HG03175 (cell line): ENCODE measurements at regions not wholly inside any gene's neighbourhood (a gene's known extent, or its start where the extent isn't known, plus 50 kb on each side); places are given as distances from the start of the nearest gene placed in this dataset.
"Not testable (repeated sequence)": the region's sequence is repeated elsewhere in the genome, so short reads cannot be mapped to it uniquely, and the experiment has no call there.

Experiments used
- ATAC-seq: cut with Tn5 transposase; IDR thresholded peaks from one replicate; pipeline ENCODE4 v1.9.1; 2021; ENCODE audit warnings: mild to moderate bottlenecking, moderate library complexity; ENCODE audit not compliant: unreplicated experiment

DNA sequence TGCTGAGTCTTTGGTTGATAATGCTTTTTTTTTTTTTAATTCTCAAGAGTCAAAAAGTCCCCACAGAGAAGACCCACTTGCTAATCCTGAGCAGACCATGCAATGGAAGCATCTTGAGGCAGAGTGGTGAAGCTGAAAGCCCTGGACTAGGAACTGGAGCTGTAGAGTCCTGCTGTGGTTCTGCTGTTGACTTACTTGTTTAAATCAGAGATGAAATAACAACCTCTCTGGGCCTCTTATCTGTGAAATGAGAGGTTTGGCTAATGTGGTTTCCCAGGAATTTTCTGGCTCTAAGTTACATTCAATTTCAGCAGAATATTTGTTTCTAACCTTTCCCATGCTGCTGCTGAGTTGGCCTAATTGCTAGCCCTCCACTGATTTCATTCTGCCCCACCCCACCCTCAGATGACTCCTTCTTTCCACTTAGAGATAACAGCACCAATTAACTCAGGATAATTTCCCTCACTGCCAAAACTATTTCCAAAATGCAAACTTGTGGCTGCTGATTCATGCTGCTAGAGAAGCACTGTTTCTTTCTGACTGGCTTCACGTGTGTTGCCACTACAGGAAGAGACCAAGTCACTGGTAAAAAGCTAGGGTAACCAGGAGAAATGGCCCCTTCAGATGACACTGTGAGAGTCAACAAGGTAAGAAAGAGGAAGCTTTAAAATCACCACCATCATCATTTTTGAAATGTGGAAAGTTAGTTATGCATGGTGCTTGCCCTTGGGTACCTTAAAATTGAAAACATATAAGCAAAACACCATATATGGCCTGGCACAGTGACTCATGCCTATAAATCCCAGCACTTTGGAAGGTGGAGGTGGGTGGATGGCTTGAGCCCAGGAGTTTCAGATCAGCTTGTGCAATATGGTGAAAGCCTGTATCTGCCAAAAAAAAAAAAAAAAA, 326.4 kb downstream of the DCHS2 start:
- ATAC-seq = peak; percentile 66

DNA sequence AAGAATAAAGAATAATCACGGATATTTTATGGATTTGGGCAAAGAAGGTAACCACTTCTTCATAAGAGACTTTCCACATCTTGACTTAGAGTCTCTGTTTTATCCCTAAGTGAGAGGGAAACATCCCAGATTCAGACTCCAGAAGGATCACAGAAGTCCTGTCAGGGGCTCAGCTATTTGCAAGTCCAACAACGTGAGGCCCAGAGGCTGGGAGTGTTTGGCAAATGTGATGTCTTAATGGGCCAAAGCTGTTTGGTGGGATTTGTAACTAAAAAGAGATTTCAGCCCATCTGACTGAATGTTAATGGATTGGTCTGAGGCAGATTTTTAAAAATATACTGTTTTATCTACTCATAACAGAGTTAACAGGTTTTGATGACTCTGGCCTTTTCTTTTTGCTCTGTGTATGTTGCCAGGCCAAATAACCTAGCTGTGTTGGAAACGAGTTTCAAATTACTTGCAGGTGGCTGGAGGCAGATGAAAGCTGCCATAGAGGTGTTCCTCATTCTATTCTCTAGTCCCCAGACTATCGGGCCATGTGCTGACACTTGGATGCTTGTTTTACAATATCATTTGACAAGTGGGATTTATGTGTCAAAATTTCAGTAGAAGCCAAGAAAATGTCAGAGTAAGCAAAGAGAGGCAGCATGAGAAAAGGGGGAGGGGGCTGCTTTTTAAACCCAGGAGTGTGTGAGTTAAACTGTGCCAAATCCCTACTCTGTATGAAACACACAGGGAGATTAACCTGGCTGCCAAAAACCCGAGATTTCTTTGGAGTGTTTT, 330.9 kb downstream of the DCHS2 start:
- ATAC-seq = no peak

DNA sequence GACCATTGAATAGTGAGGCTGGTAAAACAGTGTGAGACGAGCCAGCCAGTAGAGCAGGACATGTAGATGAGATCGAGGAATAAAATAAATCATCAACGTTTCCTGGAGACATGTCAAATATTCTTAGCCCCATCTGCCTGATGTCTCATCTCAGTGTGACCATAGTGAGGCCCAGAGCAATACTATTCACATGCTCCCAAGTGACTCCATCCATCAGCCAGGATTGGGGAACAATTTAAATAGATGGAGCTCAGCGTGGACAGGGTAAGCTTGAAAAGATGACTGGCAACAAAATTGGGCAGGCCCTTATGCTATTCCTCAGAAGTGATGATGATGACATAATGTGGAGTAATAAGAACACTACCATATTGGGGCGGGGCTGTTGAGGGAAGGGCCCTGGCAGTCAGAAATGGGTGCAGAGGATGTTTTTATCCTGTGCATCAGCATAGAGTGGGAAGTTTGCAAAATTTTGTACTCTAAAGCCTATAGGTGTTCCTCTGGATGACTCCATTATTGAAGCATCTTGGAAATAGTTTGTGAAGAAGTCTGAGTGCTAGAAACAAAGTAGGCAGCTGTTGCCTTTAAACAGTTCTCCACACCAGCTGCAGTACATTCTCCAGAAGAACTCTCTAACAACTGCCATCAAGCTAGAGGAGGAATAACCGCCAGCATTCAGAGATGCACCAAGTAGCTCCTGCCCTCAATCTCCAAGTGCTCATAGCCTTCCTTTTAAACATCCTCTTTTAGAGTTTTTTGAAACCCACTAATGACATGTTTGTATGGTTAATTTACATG, 333.0 kb downstream of the DCHS2 start:
- ATAC-seq = no peak

DNA sequence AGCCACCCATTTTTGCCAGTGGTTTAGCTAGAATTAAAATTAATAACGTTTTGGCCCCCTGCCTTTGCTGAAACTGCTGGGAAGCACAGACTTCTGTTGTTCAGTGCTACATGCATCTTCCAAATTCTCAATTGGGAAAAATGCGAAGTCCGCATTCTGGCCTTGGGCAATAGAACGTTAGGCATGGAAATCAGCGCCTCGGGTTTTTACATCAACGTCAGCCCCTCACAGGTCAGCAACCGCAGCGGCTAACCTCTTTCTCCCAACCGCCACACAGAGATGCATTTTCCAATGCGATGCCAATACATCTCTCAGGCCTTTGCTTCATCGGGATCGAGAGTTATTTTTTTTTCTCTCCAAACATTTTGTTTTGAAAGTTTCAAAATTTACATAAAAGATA, 339.1 kb downstream of the DCHS2 start:
- ATAC-seq = no peak

DNA sequence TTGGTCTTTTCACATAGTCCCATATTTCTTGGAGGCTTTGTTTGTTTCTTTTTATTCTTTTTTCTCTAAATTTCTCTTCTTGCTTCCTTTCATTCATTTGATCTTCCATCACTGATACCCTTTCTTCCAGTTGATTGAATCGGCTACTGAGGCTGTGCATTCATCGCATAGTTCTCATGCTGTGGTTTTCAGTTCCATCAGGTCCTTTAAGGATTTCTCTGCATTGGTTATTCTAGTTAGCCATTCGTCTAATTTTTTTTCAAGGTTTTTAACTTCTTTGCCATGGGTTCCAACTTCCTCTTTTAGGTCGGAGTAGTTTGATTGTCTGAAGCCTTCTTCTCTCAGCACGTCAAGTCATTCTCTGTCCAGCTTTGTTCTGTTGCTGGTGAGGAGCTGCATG, 342.4 kb downstream of the DCHS2 start:
- not testable (repeated sequence) for ATAC-seq

DNA sequence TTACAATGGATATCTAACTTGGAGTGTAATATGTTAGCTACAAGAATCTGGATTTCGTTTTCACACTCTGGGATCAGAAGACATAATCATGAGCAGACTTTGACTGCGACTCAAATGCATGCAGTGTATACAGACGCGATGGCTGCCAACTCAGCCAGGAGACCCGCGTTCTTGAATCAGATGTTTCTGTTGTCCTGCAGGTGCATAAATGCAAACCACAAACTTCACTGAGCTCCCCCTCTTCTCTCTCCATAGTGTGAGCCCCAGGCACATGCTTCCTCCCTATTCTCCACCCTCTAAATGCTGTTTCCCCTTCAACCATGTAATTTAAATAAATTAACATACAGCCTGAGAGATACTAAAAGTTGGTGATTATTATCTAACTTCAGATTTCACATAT, 347.9 kb downstream of the DCHS2 start:
- no peak for ATAC-seq

DNA sequence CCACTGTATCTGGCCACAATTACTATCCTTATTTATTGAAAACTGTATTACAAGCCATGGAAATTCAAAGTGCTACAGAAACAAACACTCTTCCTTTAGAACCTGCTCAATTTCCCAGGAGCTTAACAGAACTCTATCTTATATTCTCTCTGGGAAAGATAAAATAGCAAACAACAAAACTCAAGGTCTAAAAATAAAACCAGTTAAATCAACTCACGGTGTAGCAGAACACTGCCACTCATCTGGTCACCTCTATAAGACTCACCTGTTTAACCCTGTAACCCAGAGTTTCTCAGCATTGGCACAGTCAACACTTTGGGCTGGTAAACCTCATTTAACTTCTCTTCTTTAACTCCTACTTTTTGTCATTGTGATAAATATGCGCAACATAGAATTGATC, 348.9 kb downstream of the DCHS2 start:
- no peak for ATAC-seq

DNA sequence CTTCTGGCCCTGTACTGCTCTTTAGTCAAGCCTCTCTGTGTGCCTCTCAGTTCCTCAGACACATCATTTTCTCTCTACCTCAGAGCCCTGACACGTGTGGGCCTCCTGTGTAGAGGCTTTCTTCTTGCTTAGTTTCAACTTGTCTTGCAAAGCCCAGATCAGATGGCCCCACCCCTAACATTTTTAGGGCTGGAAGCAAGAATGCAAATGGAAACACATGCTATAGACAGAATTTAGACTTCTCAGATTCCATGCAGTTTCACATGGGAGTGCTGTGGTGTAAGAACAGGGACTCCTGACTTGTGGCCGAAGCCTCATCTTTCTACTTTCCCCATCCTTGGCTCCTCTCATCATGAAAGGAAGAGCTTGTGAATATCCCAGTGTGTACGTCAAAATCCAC, 350.7 kb downstream of the DCHS2 start:
- ATAC-seq = no peak

DNA sequence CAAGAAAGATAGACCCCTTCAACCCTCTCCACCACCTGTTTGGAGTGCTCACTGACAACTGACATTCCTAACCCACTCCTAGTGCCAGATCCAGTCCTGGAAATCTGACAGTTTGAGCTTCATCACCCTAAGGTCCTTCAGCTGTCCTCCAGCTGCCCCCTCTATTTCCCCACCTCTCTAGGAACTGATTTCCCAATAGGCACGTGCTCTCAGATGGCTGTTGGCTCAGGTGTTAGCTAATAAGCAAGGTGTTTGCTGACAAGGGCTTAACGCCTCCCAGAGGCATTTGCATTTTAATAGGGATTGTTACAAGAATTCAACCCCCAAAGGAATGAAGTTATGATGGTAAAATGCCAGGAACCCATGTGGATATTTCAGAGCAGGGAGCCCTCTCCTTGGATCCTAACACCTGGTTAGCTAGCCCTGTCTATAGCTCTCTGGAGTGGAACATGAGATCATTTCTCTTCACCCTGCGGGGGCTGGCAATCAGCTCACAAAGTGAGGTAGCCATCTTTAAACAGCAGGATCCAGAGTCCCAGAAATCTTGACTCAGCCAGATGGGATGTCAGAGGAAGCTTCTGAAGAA, 348.5 kb upstream of the SFRP2 start:
- ATAC-seq = no peak

DNA sequence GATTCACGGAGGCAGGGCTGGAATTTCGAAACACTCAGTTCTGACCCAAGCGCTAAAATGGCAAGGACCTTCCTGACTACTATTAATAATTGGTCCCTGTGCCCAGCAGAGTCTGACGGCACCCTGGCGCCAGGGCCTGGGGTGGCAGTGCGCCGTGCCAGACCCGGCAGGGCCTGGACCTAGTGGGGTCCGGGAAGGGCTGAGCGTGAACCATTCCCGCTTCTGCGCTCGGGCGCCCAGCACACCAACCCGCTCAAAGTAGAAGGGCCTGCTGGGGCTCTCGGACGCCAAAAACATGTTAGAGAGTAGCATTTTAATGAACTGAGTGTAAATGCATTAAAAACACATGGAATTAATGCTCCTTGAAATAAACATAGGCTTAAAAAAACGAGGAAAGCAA, 346.7 kb upstream of the SFRP2 start:
- no peak for ATAC-seq

DNA sequence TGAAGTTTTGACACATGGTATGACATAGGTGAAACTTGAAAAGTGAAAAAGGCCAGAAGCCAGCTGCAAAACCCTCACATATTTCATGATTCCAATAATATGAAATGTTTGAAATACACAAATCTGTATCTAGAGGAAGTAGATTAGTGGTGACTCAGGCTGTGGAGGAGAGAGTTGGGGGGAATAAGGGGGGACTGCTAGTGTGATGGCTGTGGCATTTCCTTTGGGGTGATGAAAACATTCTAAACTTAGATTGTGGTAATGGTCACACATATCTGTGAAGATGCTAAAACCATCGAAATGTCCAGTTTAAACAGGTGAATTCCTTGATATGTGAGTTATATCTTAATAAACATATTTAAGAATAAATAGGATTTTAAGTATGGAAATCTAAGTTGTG, 343.5 kb upstream of the SFRP2 start:
- ATAC-seq = no peak

DNA sequence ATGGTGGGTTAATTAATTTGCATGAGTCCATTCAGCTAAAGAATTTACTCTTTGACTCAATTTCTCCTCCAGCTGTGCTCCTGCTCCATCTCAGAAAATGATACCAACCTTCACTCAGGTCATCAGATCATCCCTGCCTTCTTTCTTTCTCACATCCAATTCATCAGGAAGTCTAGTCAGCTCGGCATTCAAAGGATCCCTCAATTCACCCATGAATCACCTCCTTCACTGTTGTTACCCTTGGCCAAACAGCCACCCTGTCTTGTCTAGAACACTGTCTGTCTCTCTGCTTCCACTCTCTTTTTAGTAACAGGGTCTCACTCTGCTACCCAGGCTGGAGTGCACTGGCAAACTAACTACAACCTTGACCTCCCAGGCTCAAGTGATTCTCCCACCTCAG, 337.4 kb upstream of the SFRP2 start:
- ATAC-seq = no peak

DNA sequence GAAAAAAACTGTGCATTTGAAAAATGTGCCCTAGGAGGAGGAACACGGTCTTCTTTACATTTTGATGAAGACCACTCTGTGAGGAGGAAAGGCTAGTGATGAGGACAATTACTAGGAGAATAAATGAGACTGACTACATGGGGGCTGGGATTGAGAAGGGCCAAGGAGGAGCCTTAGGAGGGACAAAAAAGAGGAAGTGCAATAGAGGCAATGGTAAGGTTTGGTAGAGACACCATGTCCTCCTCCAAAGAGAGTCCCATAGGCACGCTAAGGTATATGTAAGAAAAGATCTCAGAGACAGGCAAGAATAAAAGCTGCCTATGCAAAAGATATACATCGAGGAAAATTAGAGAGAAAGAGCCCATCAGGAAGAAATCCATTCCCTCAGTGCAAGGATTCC, 336.5 kb upstream of the SFRP2 start:
- no peak for ATAC-seq

DNA sequence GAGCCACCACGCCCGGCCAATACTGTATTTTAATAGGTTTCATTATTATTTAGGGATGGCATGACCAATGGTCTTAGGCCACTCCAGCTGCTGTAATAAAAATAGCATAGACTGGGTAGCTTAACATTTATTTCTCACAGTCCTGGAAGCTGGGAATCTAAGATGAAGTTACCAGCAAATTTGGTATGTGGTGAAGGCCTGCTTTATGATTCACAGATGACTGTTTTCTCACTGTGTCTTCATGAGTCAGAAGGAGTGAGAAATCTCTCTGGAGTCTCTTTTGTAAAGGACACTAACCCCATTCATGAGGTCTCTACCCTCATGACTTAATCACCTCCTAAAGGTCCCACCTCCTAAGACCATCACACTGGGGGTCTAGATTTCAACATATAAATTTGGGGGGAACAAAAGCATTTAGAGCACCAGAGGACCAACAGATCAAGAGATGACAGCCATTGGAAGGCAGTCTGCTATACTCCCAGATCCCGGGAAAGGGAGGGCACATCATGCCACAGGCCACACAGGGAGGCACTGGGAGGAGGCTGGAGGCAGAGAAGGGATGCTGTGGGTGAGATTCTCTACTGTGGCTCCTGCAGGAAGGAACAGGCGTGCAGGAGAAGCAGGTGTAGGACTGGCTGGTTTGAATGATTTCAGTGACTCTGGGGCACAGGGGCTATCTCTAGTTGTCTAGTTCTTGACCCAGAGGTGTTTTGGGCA, 335.8 kb upstream of the SFRP2 start:
- ATAC-seq = no peak

DNA sequence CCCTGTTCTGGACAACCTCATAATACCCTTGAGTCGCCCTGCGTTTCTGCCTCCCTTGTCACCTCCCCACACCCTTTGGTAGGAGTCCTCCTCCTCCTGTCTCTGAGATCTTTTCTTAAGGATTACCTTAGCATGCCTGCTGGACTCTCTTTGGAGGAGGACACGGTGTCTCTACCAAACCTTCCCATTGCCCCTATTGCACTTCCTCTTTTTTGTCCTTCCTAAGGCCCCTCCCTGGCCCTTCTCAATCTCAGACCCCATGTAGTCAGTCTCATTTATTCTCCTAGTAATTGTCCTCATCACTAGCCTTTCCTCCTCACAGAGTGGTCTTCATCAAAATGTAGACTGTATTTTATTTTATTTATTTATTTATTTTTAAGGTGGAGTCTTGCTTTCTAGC, 335.0 kb upstream of the SFRP2 start:
- ATAC-seq = no peak

DNA sequence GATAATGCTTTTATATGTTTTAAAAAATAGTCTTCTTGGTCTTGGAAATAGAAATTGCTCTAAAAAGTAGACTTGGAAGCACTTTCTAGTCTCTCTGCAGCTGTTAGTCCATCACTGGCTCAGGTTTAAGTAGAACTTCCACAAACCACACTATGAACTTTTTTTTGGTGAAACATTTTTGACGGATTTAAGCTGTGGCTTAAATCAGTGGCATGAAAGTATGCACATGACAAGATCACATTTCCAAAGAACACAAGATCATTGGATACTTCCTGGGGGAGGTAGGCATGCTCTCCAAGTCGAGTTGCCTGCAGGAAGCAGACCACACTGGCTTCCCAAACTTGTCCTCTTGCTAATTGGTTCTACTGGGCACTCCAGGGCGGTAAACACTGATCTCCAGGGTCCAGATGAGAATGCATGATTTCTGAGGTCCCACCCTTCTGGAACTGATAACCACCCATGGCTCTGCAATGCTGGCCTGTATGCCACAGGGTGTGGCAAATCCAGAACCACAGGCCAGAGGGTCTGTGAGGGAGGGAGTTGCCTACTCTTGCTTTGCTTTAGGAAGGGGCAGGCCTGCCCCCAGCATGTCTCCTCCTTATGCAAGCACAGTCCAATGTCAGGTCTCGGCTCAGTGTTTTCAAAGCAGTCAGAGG, 331.9 kb upstream of the SFRP2 start:
- ATAC-seq = no peak

DNA sequence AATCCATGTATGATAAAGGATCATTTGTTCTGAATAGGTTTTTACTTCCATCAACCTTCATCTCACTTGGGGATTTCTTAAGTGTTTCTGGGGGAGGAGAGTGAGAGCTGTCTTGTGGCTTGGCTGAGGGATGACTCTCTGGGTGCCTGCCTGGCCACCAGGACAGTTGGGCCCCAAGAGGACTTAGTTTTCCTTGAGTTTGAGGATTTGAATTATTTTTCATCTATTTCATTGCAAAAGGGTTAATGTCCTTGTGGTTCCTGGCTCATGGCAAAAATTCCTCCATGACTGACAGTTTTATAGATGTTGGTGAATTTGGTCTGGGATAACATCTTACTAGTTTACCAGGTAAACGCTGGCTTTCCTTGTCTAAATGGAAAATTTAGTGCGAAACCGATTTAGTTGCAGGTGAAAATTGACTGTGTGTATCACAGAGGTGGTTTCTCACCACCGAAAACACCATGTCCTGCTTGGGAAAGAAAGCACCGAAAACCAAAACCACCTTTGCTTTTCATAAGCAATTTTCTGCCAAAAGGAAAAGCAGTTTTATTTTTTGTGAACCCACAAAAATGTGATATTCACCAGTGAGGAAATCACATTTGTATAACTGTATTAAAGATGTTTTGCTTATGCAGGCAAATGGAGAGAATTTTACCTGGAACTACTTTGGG, 331.3 kb upstream of the SFRP2 start:
- ATAC-seq = no peak

DNA sequence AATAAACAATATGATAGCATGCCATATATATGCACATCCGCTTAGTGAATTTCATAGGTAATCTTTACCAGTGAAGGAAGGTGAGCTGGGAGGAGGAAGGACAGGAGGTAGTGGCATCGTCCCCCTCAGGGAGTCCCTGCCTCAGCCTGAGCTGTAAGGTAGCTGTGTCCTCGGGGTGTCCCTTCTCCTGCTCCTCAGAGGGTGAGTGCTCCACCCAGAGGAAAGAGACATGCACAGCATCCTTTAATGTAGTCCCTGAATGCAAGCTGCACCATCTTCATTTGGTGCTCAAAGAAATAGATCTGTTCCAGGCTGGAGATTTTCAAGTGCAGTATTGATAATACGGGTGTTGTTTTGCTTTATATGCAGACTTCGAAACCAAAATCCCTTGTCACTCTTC, 330.4 kb upstream of the SFRP2 start:
- no peak for ATAC-seq

DNA sequence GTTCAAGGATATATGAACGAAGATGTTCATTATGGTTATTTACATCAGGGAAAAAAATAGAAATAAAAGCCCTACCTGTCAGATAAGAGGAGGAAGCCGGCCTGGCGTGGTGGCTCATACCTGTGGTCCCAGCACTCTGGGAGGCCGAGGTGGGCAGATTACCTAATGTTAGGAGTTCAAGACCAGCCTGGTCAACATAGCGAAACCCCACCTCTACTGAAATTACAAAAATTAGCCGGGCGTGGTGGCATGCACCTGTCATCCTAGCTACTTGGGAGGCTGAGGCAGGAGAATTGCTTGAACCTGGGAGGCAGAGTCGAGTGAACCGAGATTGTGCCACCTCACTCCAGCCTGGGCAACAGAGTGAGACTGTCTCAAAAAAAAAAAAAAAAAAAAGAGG, 328.8 kb upstream of the SFRP2 start:
- ATAC-seq = not testable (repeated sequence)
